HG02870 (cell line): ENCODE measurements at regions not wholly inside any gene's neighbourhood (a gene's known extent, or its start where the extent isn't known, plus 50 kb on each side); places are given as distances from the start of the nearest gene placed in this dataset.

ENCODE experiments used
- ATAC-seq: cut with Tn5 transposase; IDR thresholded peaks from one replicate; pipeline ENCODE4 v1.9.1; 2021; ENCODE audit warnings: mild to moderate bottlenecking, moderate library complexity; ENCODE audit not compliant: unreplicated experiment

DNA sequence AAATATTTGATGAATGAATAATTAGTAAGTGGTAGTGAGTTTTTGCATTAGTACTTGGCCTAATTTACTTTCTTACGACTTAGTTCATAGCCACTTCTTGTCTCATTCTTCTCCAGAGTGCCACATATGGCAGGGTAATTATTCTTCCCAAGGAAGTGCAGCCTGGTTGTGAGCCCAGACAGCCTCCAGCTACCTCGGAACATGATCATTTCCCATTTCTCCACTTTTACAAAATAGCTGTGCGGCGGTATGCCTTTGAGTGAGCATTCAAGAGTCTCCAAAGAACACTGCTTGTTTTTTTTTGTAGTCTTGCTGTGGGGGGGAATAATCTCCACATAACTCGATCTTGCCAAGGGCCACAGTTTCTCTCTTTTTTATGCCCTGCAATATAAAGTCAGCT, 765.0 kb downstream of the HDGFL1 start:
- no peak for ATAC-seq

- no peak for ATAC-seq
Observed at GRCh38 chr6:23335894-23336293, 766.5 kb downstream of the HDGFL1 start.

- no peak for ATAC-seq
Observed at GRCh38 chr6:23339268-23339667, 769.9 kb downstream of the HDGFL1 start.

DNA sequence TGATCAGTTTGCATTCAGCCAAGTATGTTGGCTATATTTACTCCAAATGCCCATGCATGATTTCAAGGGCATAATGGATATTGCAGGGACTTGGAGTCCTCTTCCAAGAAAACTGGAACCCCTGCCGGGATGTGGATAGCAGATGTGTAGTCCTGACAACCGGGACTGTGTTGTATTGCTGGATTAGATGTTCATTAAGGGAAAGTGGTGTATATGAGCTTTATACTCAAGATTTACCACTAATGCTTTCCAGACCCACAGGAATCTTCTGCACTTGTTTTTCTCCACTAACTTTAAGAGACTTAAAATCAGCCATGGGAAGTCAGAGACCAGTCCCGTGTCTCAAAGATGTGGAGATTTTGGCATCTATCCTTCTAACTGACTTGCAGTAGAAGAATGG, 770.9 kb downstream of the HDGFL1 start:
- ATAC-seq: no peak

- ATAC-seq: no peak
Observed at GRCh38 chr6:23343610-23344306, 774.4 kb downstream of the HDGFL1 start.

DNA sequence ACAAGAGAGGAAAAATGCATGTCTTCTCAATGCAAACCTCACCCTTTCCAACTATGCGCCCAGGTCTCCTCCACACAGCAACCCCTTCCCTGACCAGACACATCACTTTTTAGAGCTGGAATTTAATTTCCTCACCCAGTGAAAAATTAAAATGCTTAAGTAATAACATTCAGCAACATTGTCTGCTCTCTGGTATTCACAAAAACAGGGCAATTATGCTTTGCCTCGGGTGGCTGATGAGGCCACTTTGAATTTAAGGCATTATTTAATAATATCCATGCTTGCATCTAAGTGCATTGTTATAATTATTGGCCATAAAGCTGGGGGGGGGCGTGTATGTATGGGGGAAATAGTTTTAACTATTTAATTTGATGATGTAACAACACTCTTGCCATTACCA, 777.8 kb upstream of the NRSN1 start:
- ATAC-seq: no peak

GRCh38 chr6:23349521-23350147, 776.4 kb upstream of the NRSN1 start:
- no peak for ATAC-seq

DNA sequence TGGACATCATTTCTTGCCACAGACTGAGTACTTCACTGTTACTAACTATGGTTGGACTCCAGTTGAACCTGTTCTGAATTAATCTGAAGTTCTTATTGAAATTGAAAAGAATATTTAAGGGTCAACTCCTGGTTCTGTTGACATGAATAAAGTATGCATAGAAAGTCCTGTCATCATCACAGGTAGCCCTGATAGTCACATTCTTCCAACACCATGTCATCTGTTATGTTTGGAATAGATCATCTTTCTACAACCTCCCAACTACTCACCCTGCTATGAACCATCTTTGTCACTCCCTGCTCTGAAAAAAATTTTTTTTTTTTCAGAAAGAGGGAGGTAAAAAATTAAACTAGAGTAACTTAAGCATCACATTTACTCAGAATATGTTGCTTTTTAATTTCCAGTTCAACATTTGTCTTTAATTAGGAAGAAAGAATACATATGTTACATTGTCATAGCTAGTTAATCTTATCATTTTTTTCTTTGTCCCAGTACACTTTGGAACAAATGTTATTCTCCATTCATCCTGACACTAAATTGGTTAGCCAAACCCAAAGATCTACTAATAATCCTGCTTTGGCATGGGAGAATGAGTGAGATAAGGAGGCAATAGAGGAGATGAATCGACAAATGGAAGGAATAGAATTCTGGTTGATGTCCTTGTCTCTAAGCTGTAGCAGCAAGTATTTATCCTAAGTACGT, 775.1 kb upstream of the NRSN1 start:
- no peak for ATAC-seq

- no peak for ATAC-seq
Observed at GRCh38 chr6:23354004-23354403, 772.0 kb upstream of the NRSN1 start.

DNA sequence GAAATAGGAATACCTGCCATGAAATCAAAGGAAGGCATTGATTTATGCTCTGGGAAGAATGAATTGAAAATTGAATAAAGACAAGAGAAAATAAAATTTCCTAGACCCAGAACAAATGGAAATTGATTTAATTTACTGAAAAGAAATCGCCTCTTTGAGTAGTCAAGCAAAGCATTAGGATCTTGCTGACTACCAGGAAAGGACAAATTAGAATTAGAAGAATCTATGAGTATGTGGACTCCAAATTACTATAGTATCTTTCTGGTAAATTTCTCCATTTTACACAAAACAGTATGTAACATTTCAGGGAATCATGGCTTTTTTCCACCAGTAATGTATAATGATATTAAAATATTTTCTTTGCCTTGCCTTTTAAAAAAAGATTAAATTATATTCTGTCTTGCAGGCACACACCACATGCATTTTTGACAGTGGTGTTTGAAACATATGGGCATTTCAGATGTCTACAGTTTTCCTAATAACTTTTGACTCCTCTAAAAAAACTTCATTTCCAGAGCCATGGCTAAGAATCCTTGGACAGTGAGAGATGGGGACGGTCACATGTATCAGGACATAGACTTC, 768.7 kb upstream of the NRSN1 start:
- no peak for ATAC-seq

- no peak for ATAC-seq
Observed at GRCh38 chr6:23365732-23366131, 760.3 kb upstream of the NRSN1 start.

DNA sequence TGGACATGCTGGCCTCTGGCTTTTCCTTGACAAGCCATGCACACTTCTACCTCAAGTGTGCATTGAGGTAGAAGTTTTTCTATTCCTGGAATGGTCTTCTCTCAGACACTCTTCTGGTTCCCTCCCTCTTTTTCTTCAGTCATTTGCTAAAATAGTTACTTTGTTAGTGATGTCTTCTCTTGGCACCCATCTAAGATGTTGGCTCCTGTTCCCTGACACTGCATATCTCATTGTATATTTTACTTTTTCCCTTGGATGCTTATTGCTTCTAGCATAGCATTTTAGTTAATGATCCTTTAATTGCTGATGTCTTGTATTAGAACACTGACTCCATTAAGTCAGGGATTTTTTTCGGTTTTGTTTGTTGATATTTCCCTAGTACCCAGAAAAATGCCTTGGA, 758.7 kb upstream of the NRSN1 start:
- no peak for ATAC-seq

GRCh38 chr6:23368557-23368956, 757.5 kb upstream of the NRSN1 start:
- no peak for ATAC-seq

- ATAC-seq: no peak
Observed at GRCh38 chr6:23370051-23370450, 756.0 kb upstream of the NRSN1 start.

- ATAC-seq: no peak
Observed at GRCh38 chr6:23371132-23371915, 754.7 kb upstream of the NRSN1 start.

- no peak for ATAC-seq
Observed at GRCh38 chr6:23377830-23378229, 748.2 kb upstream of the NRSN1 start.

GRCh38 chr6:23380465-23380864, 745.5 kb upstream of the NRSN1 start:
- no peak for ATAC-seq

DNA sequence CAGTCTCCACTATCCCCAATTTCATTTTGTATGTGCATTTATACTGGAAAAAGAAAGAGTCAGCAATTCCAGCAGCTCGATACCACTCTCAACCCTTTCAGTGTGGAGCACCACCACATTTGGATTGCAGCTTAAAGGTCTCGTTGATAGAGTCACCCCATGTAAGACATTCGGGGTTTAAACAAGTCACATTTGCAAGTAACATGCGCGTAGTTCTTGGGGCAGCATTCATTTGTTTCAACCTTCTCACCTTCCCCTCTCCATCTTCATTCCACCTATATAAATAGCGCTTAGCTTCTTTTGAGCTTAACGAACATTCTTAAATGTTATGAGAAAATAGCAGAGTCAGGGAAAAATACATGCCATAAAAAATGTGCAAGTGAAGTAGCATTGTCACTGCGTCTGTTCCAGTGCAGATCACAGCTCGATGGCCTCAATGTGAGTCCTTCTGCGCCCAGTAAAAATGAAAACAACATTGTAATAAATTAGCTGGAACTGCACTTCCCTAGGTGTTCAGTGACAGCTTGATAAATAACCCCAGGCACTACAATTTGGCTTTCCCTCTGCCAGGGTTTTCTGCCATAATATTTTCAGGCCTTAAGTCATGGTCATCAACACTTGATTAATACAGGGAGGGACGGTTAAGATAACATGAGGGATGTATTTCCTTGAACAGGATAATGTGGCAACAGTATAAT, 737.8 kb upstream of the NRSN1 start:
- no peak for ATAC-seq

DNA sequence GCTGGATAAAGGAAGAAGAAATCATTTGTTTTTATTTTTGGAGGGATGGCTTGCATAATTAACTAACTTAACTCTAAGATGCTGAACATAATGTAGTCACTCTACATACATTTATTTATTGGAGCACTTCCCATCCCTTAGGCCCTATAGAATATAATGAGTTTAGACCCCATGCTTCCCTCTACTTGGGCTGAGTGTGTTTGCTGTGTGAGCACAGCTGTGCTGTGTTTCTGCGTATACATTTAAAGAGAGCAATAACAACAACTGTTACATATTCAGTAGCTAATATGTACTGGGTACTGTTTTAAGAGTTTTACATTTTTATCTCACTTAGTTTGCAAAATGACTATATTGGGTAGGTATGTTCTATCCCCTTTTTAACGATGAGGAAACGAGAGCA, 736.6 kb upstream of the NRSN1 start:
- no peak for ATAC-seq

DNA sequence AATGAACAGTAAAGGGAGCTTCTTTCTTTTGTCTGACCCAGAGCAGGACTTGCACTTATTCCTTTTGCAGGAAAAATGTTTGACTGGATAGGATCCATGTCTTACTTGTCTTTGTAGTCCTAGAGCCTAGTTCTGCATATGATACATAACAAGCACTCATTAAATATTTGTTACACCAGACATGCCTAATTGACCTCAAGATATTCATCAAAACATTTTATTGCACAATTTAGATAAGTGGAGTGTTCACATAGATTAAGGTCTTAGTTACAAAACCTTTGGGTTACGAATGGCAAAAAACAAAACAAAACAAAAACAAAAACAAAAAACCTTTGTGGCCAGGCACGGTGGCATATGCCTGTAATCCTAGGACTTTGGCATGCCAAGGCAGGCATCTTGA, 735.8 kb upstream of the NRSN1 start:
- no peak for ATAC-seq

GRCh38 chr6:23394681-23395080, 731.3 kb upstream of the NRSN1 start:
- no peak for ATAC-seq
